GM18951 (cell line): ENCODE measurements at regions not wholly inside any gene's neighbourhood (a gene's known extent, or its start where the extent isn't known, plus 50 kb on each side); places are given as distances from the start of the nearest gene placed in this dataset.

Experiments used
- POLR2A ChIP-seq: IDR thresholded peaks from 4 replicates; pipeline ENCODE4 v1.6.1; 2011; ENCODE audit warnings: mild to moderate bottlenecking; ENCODE audit not compliant: insufficient read length, insufficient read depth; ENCODE audit errors: extremely low read depth
- in situ Hi-C: fragments of 300-500 bp; cut with MboI; formaldehyde crosslinking; loops from one replicate; pipeline ENCODE4 v1.12.0; 2022; ENCODE audit warnings: low sequenced_read_pairs, mixed read lengths, inconsistent platforms; ENCODE audit not compliant: unreplicated experiment

GRCh38 chr9:26439061-26439624, 453.5 kb downstream of the CAAP1 start:
- TF ChIP-seq POLR2A: no peak
- in situ Hi-C loops: no loop called here

- in situ Hi-C loops: no loop called here
- TF ChIP-seq POLR2A: no peak
Measured at GRCh38 chr9:26437056-26437711, 455.4 kb downstream of the CAAP1 start.

DNA sequence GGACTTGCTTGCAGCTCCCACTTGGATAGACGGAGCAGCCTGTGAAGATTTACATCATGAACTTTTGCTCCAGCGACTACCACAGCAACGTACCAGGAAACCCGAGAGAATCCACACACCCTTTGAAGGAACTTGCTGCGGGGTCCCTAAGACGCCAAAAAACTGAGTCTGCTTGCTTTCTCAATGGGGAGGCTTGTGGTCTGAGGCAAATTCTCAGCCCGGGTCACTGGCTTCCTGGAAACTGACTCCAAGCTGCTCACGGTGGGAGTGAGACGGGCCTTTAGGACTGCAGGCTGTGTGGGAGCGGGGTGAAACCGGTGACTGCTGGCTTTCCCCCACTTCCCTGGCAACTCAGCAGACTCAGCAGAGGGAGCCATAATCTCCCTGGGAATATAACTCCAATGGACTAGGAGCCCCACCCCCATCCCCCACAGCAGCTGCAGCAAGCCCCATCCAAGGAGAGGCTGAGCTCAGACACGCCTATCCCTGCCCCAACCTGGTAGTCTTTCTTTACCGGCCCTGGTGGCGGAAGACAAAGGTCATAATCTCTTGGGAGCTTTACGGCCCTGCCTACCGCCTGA, 466.0 kb downstream of the CAAP1 start:
- TF ChIP-seq POLR2A: no peak
- in situ Hi-C loops: no loop called here

GRCh38 chr9:26418480-26418879, 474.1 kb downstream of the CAAP1 start:
- TF ChIP-seq POLR2A: no peak
- in situ Hi-C loops: no loop called here

DNA sequence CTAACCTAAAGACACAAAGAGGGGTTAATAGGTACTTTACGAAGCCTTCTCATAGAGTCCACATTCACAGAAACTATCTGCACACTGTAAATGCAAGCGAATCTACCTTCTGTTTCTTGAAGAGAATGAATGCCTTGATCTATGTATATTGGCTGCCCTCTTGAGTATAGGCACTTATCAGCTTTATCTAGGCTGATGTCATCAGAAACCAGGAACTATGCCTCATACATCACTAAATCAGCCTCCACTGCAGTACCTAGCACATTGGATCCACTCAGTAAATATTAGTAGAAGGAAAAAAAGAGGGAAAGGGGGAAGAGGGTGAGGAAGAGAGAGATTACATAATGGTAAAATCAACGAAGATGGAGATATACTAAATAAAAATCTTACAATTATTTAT, 477.1 kb downstream of the CAAP1 start:
- TF ChIP-seq POLR2A: no peak
- in situ Hi-C loops: no loop called here

- TF ChIP-seq POLR2A: no peak
- in situ Hi-C loops: no loop called here
Measured at GRCh38 chr9:26413611-26414010, 479.0 kb downstream of the CAAP1 start.

DNA sequence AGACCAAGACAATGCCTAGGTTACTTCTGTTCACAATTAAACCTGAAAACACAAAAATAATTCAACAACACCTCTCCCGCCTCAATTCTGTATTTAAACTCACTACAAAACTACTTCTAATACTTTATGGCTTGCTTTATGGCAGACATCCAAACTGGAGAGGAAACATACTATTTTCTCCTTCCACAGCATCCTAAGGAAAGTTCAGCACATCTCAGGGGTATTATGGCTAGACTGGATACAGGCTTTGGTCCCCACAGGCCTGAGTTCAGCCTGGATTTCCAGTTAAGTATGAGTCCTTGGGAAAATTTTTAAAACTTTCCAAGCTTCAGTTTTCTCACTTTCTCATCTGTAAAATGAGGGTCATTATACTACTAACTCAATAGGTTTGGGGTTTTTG, 480.2 kb downstream of the CAAP1 start:
- no peak for TF ChIP-seq POLR2A
- in situ Hi-C loops: no loop called here

GRCh38 chr9:26406676-26407075, 485.9 kb downstream of the CAAP1 start:
- in situ Hi-C loops: no loop called here
- no peak for TF ChIP-seq POLR2A

DNA sequence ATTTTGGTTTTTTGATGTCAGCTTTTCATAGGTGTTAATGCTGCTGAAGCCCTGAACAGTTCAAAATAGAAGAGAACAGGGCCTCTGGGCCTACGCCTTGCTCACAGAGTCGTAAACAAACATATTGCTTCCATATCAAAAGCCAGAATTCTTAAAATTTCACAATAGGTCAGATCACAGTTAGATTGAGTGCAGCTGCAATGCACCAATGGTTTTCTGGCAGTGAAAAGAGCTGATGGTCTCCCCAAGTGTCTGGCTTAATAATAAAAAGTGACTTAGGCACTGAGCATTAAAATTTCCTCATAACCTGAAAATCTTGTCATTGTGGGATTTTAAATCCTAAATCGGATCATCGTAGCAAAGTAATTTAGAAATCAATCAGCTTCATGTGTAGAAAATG, 493.0 kb downstream of the CAAP1 start:
- in situ Hi-C loops: no loop called here
- no peak for TF ChIP-seq POLR2A

GRCh38 chr9:26394025-26394424, 498.6 kb downstream of the CAAP1 start:
- in situ Hi-C loops: no loop called here
- TF ChIP-seq POLR2A: no peak

GRCh38 chr9:26392639-26393038, 500.0 kb downstream of the CAAP1 start:
- in situ Hi-C loops: no loop called here
- TF ChIP-seq POLR2A: no peak

DNA sequence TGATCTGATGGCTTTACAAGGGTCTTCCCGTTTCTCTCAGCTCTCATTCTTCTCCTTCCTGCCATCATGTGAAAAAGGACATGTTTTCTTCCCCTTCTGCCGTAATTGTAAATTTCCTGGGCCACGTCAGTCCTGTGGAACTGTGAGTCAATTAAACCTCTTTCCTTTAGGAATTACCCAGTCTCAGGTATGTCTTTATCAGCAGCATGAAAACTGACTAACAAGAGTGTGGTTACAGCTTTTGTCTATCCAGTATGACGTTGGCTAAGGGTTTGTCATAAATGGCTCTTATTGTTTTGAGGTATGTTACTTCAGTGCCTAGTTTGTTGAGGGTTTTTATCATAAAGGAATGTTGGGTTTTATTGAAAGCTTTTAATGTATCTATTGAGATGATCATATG, 501.6 kb downstream of the CAAP1 start:
- TF ChIP-seq POLR2A: no peak
- in situ Hi-C loops: no loop called here

- in situ Hi-C loops: no loop called here
- TF ChIP-seq POLR2A: no peak
Measured at GRCh38 chr9:26375448-26375847, 517.2 kb downstream of the CAAP1 start.

DNA sequence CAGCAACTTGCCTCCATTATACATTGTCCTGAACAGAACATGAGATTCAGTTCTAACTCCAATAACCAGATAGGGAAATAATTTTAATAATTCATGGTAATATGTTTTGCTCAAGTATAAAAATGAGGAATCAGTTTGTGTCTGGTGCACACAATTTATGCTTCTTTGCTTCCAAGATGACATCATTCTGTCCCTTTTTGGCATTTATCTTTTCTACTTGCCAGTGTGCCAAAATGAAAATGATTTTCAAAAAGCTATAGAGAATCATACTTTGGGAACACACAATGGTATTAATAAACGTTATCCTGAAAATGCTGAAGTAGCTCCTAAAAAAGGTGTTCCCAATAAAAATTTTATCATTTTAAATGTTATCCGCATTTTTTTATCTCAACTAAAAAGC, 519.0 kb downstream of the CAAP1 start:
- in situ Hi-C loops: no loop called here
- no peak for TF ChIP-seq POLR2A
